ENCODE measurements at regions not wholly inside any gene's neighbourhood (a gene's known extent, or its start where the extent isn't known, plus 50 kb on each side); places are given as distances from the start of the nearest gene placed in this dataset.
"Not testable (repeated sequence)": the region's sequence is repeated elsewhere in the genome, so short reads cannot be mapped to it uniquely, and the experiment has no call there.

DNA sequence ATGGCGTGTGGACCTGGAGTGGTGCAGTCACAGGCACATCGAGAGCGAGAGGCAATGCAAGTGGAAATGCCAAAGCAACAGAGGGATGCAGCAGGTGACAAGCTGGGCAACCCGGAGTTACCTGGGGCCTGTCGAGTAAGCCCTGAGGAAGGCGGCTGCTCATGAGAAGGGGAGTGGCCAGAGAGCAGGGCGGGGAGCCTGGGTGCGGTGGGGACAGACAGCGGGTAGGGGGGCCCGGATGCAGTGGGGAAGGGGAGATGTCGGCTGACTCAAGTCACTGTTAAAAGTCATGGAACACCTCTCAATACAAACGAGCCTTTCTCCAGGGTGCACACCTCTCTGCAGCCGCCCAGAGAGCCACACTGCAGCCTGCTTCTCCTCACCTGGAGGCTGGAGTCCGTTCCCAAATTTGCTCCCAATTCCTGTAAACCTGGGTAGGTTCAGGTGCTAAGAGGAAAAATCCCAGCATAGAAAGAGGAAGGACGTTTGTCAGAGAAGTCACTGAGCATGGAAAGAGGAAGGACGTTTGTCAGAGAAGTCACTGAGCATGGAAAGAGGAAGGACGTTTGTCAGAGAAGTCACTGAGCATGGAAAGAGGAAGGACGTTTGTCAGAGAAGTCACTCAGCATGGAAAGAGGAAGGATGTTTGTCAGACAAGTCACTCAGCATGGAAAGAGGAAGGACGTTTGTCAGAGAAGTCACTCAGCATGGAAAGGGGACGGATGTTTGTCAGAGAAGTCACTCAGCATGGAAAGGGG lies 71.7 kb upstream of the TWIST2 start (continued):
- TF ChIP-seq FOXJ3 (CRISPR knock-in tag; IDR thresholded peaks at IDR 0.05): no peak
- TF ChIP-seq FOXM1 (IDR thresholded peaks at IDR 0.05; ENCODE audit: low read depth): no peak
- TF ChIP-seq RAD21 (IDR thresholded peaks at IDR 0.05; ENCODE audit: low read length): no peak
- TF ChIP-seq YY1 (IDR thresholded peaks at IDR 0.05; ENCODE audit: low read depth): no peak

GRCh38 chr2:238776761-238777046 lies 71.2 kb upstream of the TWIST2 start:
- H3K4me3 ChIP-seq (ENCODE audit: low read depth in 2 of 2, low read length in 1 of 2); H3K27ac ChIP-seq (ENCODE audit: low read depth in 2 of 2, low read length in 1 of 2); H3K4me1 ChIP-seq (ENCODE audit: control insufficient read depth in 1 of 2, insufficient read depth in 2 of 2, low read depth in 1 of 2, low read length in 1 of 2); H3K4me2 ChIP-seq; DNase-seq; H3K9me3 ChIP-seq; H3K9ac ChIP-seq; H2AFZ ChIP-seq (ENCODE audit: low read depth); H3K9me2 ChIP-seq; H3K27me3 ChIP-seq (ENCODE audit: insufficient read depth); POLR2A ChIA-PET; H4K20me1 ChIP-seq (ENCODE audit: insufficient read depth); H3F3A ChIP-seq (replicated peaks; ENCODE audit: insufficient read depth); CTCF ChIA-PET; H3K79me2 ChIP-seq (ENCODE audit: insufficient read depth); H3K36me3 ChIP-seq (replicated peaks in 1 of 2; ENCODE audit: control insufficient read depth in 1 of 2, insufficient read depth in 2 of 2, low read length in 1 of 2): not testable (repeated sequence)
- WGBS (ENCODE audit: low lambda C conversion rate): 10% methylated on average over 8 of the region's 8 CpGs

DNA sequence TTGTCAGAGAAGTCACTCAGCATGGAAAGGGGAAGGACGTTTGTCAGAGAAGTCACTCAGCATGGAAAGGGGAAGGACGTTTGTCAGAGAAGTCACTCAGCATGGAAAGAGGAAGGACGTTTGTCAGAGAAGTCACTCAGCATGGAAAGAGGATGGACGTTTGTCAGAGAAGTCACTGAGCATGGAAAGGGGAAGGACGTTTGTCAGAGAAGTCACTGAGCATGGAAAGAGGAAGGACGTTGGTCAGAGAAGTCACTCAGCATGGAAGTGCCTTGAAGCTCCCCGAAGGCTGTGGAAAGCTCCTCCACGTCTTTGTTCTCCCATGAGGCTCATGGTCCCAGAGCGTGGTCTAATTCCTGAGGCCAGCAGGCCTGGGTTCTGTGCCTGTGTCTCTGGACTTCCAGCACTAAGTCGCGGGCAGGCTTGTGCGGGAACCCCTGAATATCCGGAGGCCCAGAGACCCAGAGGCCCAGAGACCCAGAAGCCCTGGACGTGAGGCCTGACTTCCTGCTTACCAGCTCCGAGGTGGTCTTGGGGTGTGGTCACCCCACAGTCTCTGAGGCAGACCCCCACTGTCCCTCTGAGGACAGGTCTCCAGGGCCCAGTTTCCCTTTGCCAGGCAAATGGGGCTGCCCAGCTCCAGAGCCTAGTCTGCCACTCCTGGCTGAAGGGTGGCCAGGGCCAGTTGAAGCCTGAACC lies 70.4 kb upstream of the TWIST2 start:
- ChIA-PET CTCF (no interaction called here), POLR2A (no interaction called here)
- Histone ChIP-seq H3K27ac (ENCODE audit: low read depth in 2 of 2, low read length in 1 of 2) (no peak overlapping the region), H3F3A (replicated peaks; ENCODE audit: insufficient read depth) (no peaks in the 10 kb centered on the region), H2AFZ (ENCODE audit: low read depth) (no peak overlapping the region), H3K9me3 (no peaks in the 10 kb centered on the region), H3K4me3 (ENCODE audit: low read depth in 2 of 2, low read length in 1 of 2) (no peak overlapping the region), H3K4me1 (ENCODE audit: control insufficient read depth in 1 of 2, insufficient read depth in 2 of 2, low read depth in 1 of 2, low read length in 1 of 2) (no peaks in the 10 kb centered on the region), H3K9me2 (no peaks in the 10 kb centered on the region), H3K9ac (no peak overlapping the region), H3K36me3 (replicated peaks in 1 of 2; ENCODE audit: control insufficient read depth in 1 of 2, insufficient read depth in 2 of 2, low read length in 1 of 2) (no peaks in the 10 kb centered on the region), H3K4me2 (no peak overlapping the region), H3K27me3 (ENCODE audit: insufficient read depth) (no peaks in the 10 kb centered on the region), H4K20me1 (ENCODE audit: insufficient read depth) (no peaks in the 10 kb centered on the region), H3K79me2 (ENCODE audit: insufficient read depth) (no peaks in the 10 kb centered on the region)
- no peak for DNase-seq
- TF ChIP-seq CHD2 (IDR thresholded peaks at IDR 0.05; ENCODE audit: low read length, partially characterized antibody) (no peak), EZH2phosphoT487 (IDR thresholded peaks at IDR 0.05; ENCODE audit: borderline replicate concordance, low read depth) (no peak), FOXM1 (IDR thresholded peaks at IDR 0.05; ENCODE audit: low read depth) (no peak), MEF2A (IDR thresholded peaks at IDR 0.05; ENCODE audit: borderline replicate concordance, low read depth) (no peak), NFIC (IDR thresholded peaks at IDR 0.05; ENCODE audit: borderline replicate concordance) (no peak), RAD21 (IDR thresholded peaks at IDR 0.05; ENCODE audit: low read length) (no peak), FOXJ3 (CRISPR knock-in tag; IDR thresholded peaks at IDR 0.05) (no peak), JUND (IDR thresholded peaks at IDR 0.05) (no peak), EP300 (IDR thresholded peaks at IDR 0.05; ENCODE audit: borderline replicate concordance in 1 of 2, low read depth in 1 of 2, low read length in 1 of 2) (no peak), RXRA (IDR thresholded peaks at IDR 0.05; ENCODE audit: borderline replicate concordance, low read depth) (no peak), TCF12 (IDR thresholded peaks at IDR 0.05) (no peak), SIN3A (IDR thresholded peaks at IDR 0.05; ENCODE audit: borderline replicate concordance, low read depth, low read length) (no peak), POLR2AphosphoS5 (IDR thresholded peaks at IDR 0.05; ENCODE audit: low read depth, low read length) (no peak), USF1 (IDR thresholded peaks at IDR 0.05; ENCODE audit: borderline replicate concordance, low read depth) (no peak), GATA2 (CRISPR knock-in tag; IDR thresholded peaks at IDR 0.05) (no peak), IRF3 (IDR thresholded peaks at IDR 0.05; ENCODE audit: low read depth, low read length) (no peak), YY1 (IDR thresholded peaks at IDR 0.05; ENCODE audit: low read depth) (no peak), GABPA (IDR thresholded peaks at IDR 0.05; ENCODE audit: low read depth) (no peak), NRF1 (IDR thresholded peaks at IDR 0.05; ENCODE audit: low read depth, low read length) (no peak)
- WGBS (ENCODE audit: low lambda C conversion rate): 30% methylated on average over 8 of the region's 15 CpGs

All from SK-N-SH (cell line).